ENCODE measurements at regions not wholly inside any gene's neighbourhood (a gene's known extent, or its start where the extent isn't known, plus 50 kb on each side); places are given as distances from the start of the nearest gene placed in this dataset.

- Histone ChIP-seq H3K27me3 (ENCODE audit: insufficient read depth, low read depth, low read length) (no peaks in the 10 kb centered on the region), H3K36me3 (ENCODE audit: insufficient read depth, low read length) (no peaks in the 10 kb centered on the region), H3K4me2 (ENCODE audit: low read length) (no peak overlapping the region), H3K27ac (ENCODE audit: low read length) (no peak overlapping the region), H3F3A (ENCODE audit: insufficient read depth, low read length, poor library complexity, severe bottlenecking) (no peaks in the 10 kb centered on the region), H2AFZ (ENCODE audit: low read depth, low read length) (no peak overlapping the region), H3K9me3 (ENCODE audit: low read length) (no peaks in the 10 kb centered on the region), H3K9ac (ENCODE audit: low read length) (no peak overlapping the region), H4K20me1 (ENCODE audit: insufficient read depth) (no peaks in the 10 kb centered on the region), H3K4me3 (ENCODE audit: low read length) (no peak overlapping the region), H3K9me2 (ENCODE audit: insufficient read depth, low read length) (no peaks in the 10 kb centered on the region), H3K79me2 (replicated peaks; ENCODE audit: insufficient read depth, low read length) (no peaks in the 10 kb centered on the region)
- no peak for TF ChIP-seq RAD21 (conservative IDR thresholded peaks at IDR 0.05)
- TF ChIP-seq SMC3 (conservative IDR thresholded peaks at IDR 0.05; ENCODE audit: poor library complexity): no peak
- no peak for TF ChIP-seq EP300 (conservative IDR thresholded peaks at IDR 0.05; ENCODE audit: poor library complexity, severe bottlenecking)
- TF ChIP-seq TAF1 (IDR thresholded peaks at IDR 0.05; ENCODE audit: low read depth): no peak
- TF ChIP-seq, protein P1, sequence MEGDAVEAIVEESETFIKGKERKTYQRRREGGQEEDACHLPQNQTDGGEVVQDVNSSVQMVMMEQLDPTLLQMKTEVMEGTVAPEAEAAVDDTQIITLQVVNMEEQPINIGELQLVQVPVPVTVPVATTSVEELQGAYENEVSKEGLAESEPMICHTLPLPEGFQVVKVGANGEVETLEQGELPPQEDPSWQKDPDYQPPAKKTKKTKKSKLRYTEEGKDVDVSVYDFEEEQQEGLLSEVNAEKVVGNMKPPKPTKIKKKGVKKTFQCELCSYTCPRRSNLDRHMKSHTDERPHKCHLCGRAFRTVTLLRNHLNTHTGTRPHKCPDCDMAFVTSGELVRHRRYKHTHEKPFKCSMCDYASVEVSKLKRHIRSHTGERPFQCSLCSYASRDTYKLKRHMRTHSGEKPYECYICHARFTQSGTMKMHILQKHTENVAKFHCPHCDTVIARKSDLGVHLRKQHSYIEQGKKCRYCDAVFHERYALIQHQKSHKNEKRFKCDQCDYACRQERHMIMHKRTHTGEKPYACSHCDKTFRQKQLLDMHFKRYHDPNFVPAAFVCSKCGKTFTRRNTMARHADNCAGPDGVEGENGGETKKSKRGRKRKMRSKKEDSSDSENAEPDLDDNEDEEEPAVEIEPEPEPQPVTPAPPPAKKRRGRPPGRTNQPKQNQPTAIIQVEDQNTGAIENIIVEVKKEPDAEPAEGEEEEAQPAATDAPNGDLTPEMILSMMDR (IDR thresholded peaks at IDR 0.05; ENCODE audit: poor library complexity, severe bottlenecking): no peak
Observed at GRCh38 chr4:123488916-123489315, 92.3 kb downstream of the SPRY1 start.

DNA sequence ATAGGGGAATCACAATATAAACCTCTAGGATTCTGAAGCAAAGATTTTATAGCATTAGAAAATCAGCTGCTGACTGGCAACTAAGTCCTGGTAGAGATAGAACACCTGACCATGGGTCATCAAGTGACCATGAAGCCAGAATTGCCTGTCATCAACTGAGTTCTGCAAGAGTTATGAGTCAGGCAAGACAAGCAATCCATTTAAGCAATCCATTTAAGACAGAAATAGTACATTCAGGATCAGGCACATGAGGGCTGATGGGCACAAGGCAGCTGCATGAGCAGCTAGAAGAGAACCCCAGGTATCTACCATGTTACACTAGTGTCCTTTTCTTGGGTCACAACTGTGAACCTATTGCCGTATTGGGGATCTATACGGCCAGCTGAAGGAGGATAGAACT lies 98.9 kb downstream of the SPRY1 start:
- no peaks in the 10 kb centered on the region for H3K9me2 ChIP-seq (ENCODE audit: insufficient read depth, low read length)
- no peaks in the 10 kb centered on the region for H4K20me1 ChIP-seq (ENCODE audit: insufficient read depth)
- H3K9ac ChIP-seq (ENCODE audit: low read length): no peak overlapping the region
- no peaks in the 10 kb centered on the region for H3K9me3 ChIP-seq (ENCODE audit: low read length)
- no peaks in the 10 kb centered on the region for H3K79me2 ChIP-seq (replicated peaks; ENCODE audit: insufficient read depth, low read length)
- no peaks in the 10 kb centered on the region for H3K27me3 ChIP-seq (ENCODE audit: insufficient read depth, low read depth, low read length)
- no peak overlapping the region for H3K4me2 ChIP-seq (ENCODE audit: low read length)
- H2AFZ ChIP-seq (ENCODE audit: low read depth, low read length): no peak overlapping the region
- H3K36me3 ChIP-seq (ENCODE audit: insufficient read depth, low read length): no peaks in the 10 kb centered on the region
- no peak overlapping the region for H3K4me3 ChIP-seq (ENCODE audit: low read length)
- no peak overlapping the region for H3K27ac ChIP-seq (ENCODE audit: low read length)
- no peaks in the 10 kb centered on the region for H3F3A ChIP-seq (ENCODE audit: insufficient read depth, low read length, poor library complexity, severe bottlenecking)
- TF ChIP-seq, protein P1 (IDR thresholded peaks at IDR 0.05; ENCODE audit: poor library complexity, severe bottlenecking): no peak
- no peak for TF ChIP-seq SMC3 (conservative IDR thresholded peaks at IDR 0.05; ENCODE audit: poor library complexity)
- TF ChIP-seq TAF1 (IDR thresholded peaks at IDR 0.05; ENCODE audit: low read depth): no peak
- no peak for TF ChIP-seq POLR2AphosphoS5 (IDR thresholded peaks at IDR 0.05)
- no peak for TF ChIP-seq EZH2 (IDR thresholded peaks at IDR 0.05; ENCODE audit: borderline replicate concordance, insufficient read depth, low read length, poor library complexity, severe bottlenecking)
- TF ChIP-seq RAD21 (conservative IDR thresholded peaks at IDR 0.05): no peak

- no peaks in the 10 kb centered on the region for H3K27me3 ChIP-seq (ENCODE audit: insufficient read depth, low read depth, low read length)
- H3K79me2 ChIP-seq (replicated peaks; ENCODE audit: insufficient read depth, low read length): no peaks in the 10 kb centered on the region
- H3K9me3 ChIP-seq (ENCODE audit: low read length): no peaks in the 10 kb centered on the region
- no peaks in the 10 kb centered on the region for H3F3A ChIP-seq (ENCODE audit: insufficient read depth, low read length, poor library complexity, severe bottlenecking)
- H3K9ac ChIP-seq (ENCODE audit: low read length): no peak overlapping the region
- no peak overlapping the region for H2AFZ ChIP-seq (ENCODE audit: low read depth, low read length)
- no peaks in the 10 kb centered on the region for H4K20me1 ChIP-seq (ENCODE audit: insufficient read depth)
- no peak overlapping the region for H3K4me3 ChIP-seq (ENCODE audit: low read length)
- H3K4me2 ChIP-seq (ENCODE audit: low read length): no peak overlapping the region
- H3K36me3 ChIP-seq (ENCODE audit: insufficient read depth, low read length): no peaks in the 10 kb centered on the region
- H3K9me2 ChIP-seq (ENCODE audit: insufficient read depth, low read length): no peaks in the 10 kb centered on the region
- TF ChIP-seq EZH2 (IDR thresholded peaks at IDR 0.05; ENCODE audit: borderline replicate concordance, insufficient read depth, low read length, poor library complexity, severe bottlenecking): no peak
- TF ChIP-seq, protein P2, sequence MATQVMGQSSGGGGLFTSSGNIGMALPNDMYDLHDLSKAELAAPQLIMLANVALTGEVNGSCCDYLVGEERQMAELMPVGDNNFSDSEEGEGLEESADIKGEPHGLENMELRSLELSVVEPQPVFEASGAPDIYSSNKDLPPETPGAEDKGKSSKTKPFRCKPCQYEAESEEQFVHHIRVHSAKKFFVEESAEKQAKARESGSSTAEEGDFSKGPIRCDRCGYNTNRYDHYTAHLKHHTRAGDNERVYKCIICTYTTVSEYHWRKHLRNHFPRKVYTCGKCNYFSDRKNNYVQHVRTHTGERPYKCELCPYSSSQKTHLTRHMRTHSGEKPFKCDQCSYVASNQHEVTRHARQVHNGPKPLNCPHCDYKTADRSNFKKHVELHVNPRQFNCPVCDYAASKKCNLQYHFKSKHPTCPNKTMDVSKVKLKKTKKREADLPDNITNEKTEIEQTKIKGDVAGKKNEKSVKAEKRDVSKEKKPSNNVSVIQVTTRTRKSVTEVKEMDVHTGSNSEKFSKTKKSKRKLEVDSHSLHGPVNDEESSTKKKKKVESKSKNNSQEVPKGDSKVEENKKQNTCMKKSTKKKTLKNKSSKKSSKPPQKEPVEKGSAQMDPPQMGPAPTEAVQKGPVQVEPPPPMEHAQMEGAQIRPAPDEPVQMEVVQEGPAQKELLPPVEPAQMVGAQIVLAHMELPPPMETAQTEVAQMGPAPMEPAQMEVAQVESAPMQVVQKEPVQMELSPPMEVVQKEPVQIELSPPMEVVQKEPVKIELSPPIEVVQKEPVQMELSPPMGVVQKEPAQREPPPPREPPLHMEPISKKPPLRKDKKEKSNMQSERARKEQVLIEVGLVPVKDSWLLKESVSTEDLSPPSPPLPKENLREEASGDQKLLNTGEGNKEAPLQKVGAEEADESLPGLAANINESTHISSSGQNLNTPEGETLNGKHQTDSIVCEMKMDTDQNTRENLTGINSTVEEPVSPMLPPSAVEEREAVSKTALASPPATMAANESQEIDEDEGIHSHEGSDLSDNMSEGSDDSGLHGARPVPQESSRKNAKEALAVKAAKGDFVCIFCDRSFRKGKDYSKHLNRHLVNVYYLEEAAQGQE (IDR thresholded peaks at IDR 0.05; ENCODE audit: borderline replicate concordance): no peak
- TF ChIP-seq, protein P1 (IDR thresholded peaks at IDR 0.05; ENCODE audit: poor library complexity, severe bottlenecking): no peak
- H3K27ac ChIP-seq (ENCODE audit: low read length): no peak overlapping the region
Observed at GRCh38 chr4:123496421-123496820, 99.8 kb downstream of the SPRY1 start.

All from neural cell (in vitro differentiated cells).